Psoas muscle (tissue), 7 donors: ENCODE measurements at regions not wholly inside any gene's neighbourhood (a gene's known extent, or its start where the extent isn't known, plus 50 kb on each side); places are given as distances from the start of the nearest gene placed in this dataset.

Experiments used
- ATAC-seq, 4 donors: fragments of 200-7000 bp; cut with Tn5 transposase; one replicate each; pipeline ENCODE4 v1.9.1; 2020; ENCODE audit warnings: moderate library complexity in 3 of 4, mild to moderate bottlenecking in 2 of 4
- DNase-seq, 2 donors: peaks; one replicate each; pipeline ENCODE4 v3.0.0-alpha.2; 2020
- H3K27ac ChIP-seq: fragments of 200-600 bp; one replicate; pipeline ENCODE4 v1.8.0; 2022
- H3K27me3 ChIP-seq, 3 donors: fragments of 200-600 bp in 1 of 3; one replicate each; pipeline versions ENCODE4 v1.6.1 to v1.8.0; 2013 to 2022; ENCODE audit warnings: low read length in 2 of 3, mild to moderate bottlenecking in 2 of 3, moderate library complexity in 1 of 3; ENCODE audit not compliant: insufficient read depth in 3 of 3
- H3K36me3 ChIP-seq, 2 donors: fragments of 200-600 bp in 1 of 2; one replicate each; pipeline versions ENCODE4 v1.6.1 to v1.8.0; 2013 to 2022; ENCODE audit warnings: low read depth in 1 of 2, mild to moderate bottlenecking in 1 of 2, moderate library complexity in 1 of 2; ENCODE audit not compliant: insufficient read depth in 1 of 2
- H3K4me1 ChIP-seq: fragments of 200-600 bp; one replicate; pipeline ENCODE4 v1.8.0; 2022
- H3K4me3 ChIP-seq: fragments of 200-600 bp; one replicate; pipeline ENCODE4 v1.8.0; 2022; ENCODE audit warnings: mild to moderate bottlenecking
- H3K9me3 ChIP-seq: fragments of 200-600 bp; one replicate; pipeline ENCODE4 v1.8.0; 2022
- CTCF ChIP-seq: fragments of 200-600 bp; IDR thresholded peaks from one replicate; pipeline ENCODE4 v1.8.0; 2022; ENCODE audit warnings: antibody characterized with exemption
- WGBS, 3 donors: extraction: QIAGEN DNeasy Blood & Tissue Kit; methylation state at CpG; one replicate each; pipeline versions ENCODE4 v1.1.6 to v1.1.7; 2013; 5-methylcytosine and 5-hydroxymethylcytosine counted together
- intact Hi-C, 2 donors: fragments of 100-400 bp; cut with DNase I; formaldehyde crosslinking; loops; one replicate each; pipeline versions ENCODE4 v1.11.0 to v1.14.2; 2022
- donor health status: healthy with polysubstance abuse.
- donor health status: DM: no; HTN: no; CAD: no; lungs with moderate emphysema.
- donor health status: Bipolar disorder and iron deficiency.
- donor health status: healthy.
- donor health status: DM: yes; HTN: yes; CAD: no.
- donor health status: DM: no; HTN: no; CAD: no.
- donor health status: DM: yes; HTN: yes; CAD: no.

- Histone ChIP-seq H3K27me3 (no peaks in the 10 kb centered on the region), H3K4me1 (peaks cover 12% of the 10 kb centered on the region), H3K27ac (no peak overlapping the region), H3K36me3 (no peaks in the 10 kb centered on the region), H3K4me3 (no peak overlapping the region), H3K9me3 (no peaks in the 10 kb centered on the region)
- intact Hi-C loops: no loop called here
- DNase-seq (no peak), ATAC-seq (no peak)
- TF ChIP-seq CTCF: no peak
- 89 to 92% (median 92%) methylated on average over 2 of the region's 2 CpGs for WGBS, 3 donors
Measured at GRCh38 chr13:76229281-76229680, 593.2 kb downstream of the LMO7 start.

DNA sequence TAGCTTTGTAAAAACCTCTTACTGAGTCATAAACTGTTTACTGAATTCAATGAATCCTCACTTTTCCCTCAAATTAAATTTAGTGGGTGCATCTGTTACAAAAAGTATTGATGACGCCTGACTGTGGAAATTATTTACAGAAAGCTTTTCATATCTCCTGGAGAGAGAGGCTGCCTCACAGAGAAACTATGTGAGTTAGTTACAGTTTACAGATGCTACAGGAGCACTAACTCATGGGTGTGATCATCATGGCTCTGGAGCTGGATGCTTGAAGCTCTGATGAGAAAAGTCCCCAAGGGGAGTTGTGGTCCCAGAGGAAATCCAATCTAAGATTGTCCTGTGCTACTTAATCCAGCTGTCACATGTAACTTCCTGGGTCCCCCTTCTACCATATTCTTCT lies 590.8 kb downstream of the LMO7 start:
- intact Hi-C loops: no loop called here
- no peak for DNase-seq

GRCh38 chr13:76225815-76226489 lies 589.8 kb downstream of the LMO7 start:
- DNase-seq (peak; percentile 35 to 79), ATAC-seq (peak; percentile 97 to 100 (median 98))
- Histone ChIP-seq H3K27ac (peak overlapping the region; percentile 56), H3K9me3 (no peaks in the 10 kb centered on the region), H3K27me3 (no peaks in the 10 kb centered on the region), H3K36me3 (no peaks in the 10 kb centered on the region), H3K4me1 (peaks cover 12% of the 10 kb centered on the region), H3K4me3 (no peak overlapping the region)
- 18 to 20% (median 18%) methylated on average over 8 of the region's 8 CpGs for WGBS, 3 donors
- intact Hi-C loops: no loop called here
- TF ChIP-seq CTCF: no peak

More for the DNA sequence above, 590.8 kb downstream of the LMO7 start:
- no peak for ATAC-seq
- no peaks in the 10 kb centered on the region for H3K9me3 ChIP-seq
- WGBS, 3 donors: 62 to 76% (median 73%) methylated on average over 1 of the region's 1 CpG
- no peaks in the 10 kb centered on the region for H3K27me3 ChIP-seq
- no peaks in the 10 kb centered on the region for H3K36me3 ChIP-seq
- no peak overlapping the region for H3K27ac ChIP-seq
- TF ChIP-seq CTCF: no peak
- peaks cover 12% of the 10 kb centered on the region for H3K4me1 ChIP-seq
- no peak overlapping the region for H3K4me3 ChIP-seq

DNA sequence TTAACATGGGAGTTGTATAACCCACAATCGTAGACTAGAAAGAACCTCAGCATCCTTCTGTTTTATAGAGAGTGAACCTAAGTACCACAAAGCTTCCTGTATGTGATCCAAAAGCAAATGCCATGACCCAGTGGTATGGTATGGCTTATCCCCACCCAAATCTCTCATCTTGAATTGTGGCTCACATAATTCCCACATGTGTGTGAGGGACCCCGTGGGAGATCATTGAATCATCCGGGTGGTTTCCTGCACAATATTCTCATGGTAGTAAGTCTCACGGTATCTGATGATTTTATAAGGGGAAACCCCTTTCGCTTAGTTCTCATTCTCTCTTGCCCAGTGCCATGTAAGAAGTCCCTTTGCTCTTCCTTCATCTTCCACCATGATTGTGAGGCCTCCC lies 587.9 kb downstream of the LMO7 start:
- Histone ChIP-seq H3K27ac (no peak overlapping the region), H3K27me3 (no peaks in the 10 kb centered on the region), H3K4me3 (no peak overlapping the region), H3K4me1 (peaks cover 12% of the 10 kb centered on the region), H3K36me3 (no peaks in the 10 kb centered on the region), H3K9me3 (no peaks in the 10 kb centered on the region)
- no peak for TF ChIP-seq CTCF
- DNase-seq (no peak), ATAC-seq (no peak)
- intact Hi-C loops: no loop called here
- 82 to 91% (median 84%) methylated on average over 5 of the region's 5 CpGs for WGBS, 3 donors

GRCh38 chr13:76223565-76223964 lies 587.4 kb downstream of the LMO7 start:
- Histone ChIP-seq H3K27ac (no peak overlapping the region), H3K9me3 (no peaks in the 10 kb centered on the region), H3K27me3 (no peaks in the 10 kb centered on the region), H3K36me3 (no peaks in the 10 kb centered on the region), H3K4me1 (peaks cover 12% of the 10 kb centered on the region), H3K4me3 (no peak overlapping the region)
- 91 to 98% (median 95%) methylated on average over 2 of the region's 2 CpGs for WGBS, 3 donors
- no peak for DNase-seq
- intact Hi-C loops: no loop called here
- ATAC-seq: no peak
- no peak for TF ChIP-seq CTCF
